Superior temporal gyrus (tissue), 1 donor: ENCODE measurements at regions not wholly inside any gene's neighbourhood (a gene's known extent, or its start where the extent isn't known, plus 50 kb on each side); places are given as distances from the start of the nearest gene placed in this dataset.

ENCODE experiments used
- DNase-seq: peaks from one replicate; pipeline ENCODE4 v3.0.0-alpha.2; 2016; ENCODE audit errors: extremely low spot score

GRCh38 chr19:30666301-30666803 lies 294.2 kb downstream of the ZNF536 start:
- DNase-seq, result peak; percentile 79

- DNase-seq, result no peak
These were observed 293.3 kb downstream of the ZNF536 start for GRCh38 chr19:30665449-30665848.

GRCh38 chr19:30663611-30664174 lies 291.5 kb downstream of the ZNF536 start:
- DNase-seq, result no peak

- peak; percentile 39 for DNase-seq
These were observed 290.2 kb downstream of the ZNF536 start for GRCh38 chr19:30662211-30662861.

- DNase-seq, result no peak
These were observed 287.5 kb downstream of the ZNF536 start for GRCh38 chr19:30659638-30660037.

- no peak for DNase-seq
These were observed 284.4 kb downstream of the ZNF536 start for GRCh38 chr19:30656520-30657100.

GRCh38 chr19:30653646-30654386 lies 281.6 kb downstream of the ZNF536 start:
- no peak for DNase-seq

- no peak for DNase-seq
These were observed 280.6 kb downstream of the ZNF536 start for GRCh38 chr19:30652751-30653150.

- no peak for DNase-seq
These were observed 279.5 kb downstream of the ZNF536 start for GRCh38 chr19:30651691-30652090.

- no peak for DNase-seq
These were observed 278.9 kb downstream of the ZNF536 start for GRCh38 chr19:30651066-30651465.

GRCh38 chr19:30649934-30650614 lies 277.9 kb downstream of the ZNF536 start:
- DNase-seq, result peak; percentile 93

GRCh38 chr19:30648866-30649862 lies 277.0 kb downstream of the ZNF536 start:
- DNase-seq, result peak; percentile 45

- DNase-seq, result peak; percentile 60
These were observed 275.9 kb downstream of the ZNF536 start for GRCh38 chr19:30647891-30648720.

- DNase-seq, result no peak
These were observed 274.6 kb downstream of the ZNF536 start for GRCh38 chr19:30646806-30647205.

- no peak for DNase-seq
These were observed 273.9 kb downstream of the ZNF536 start for GRCh38 chr19:30645946-30646577.

- no peak for DNase-seq
These were observed 268.2 kb downstream of the ZNF536 start for GRCh38 chr19:30640252-30640965.

GRCh38 chr19:30638889-30639288 lies 266.7 kb downstream of the ZNF536 start:
- DNase-seq, result no peak

- DNase-seq, result no peak
These were observed 265.7 kb downstream of the ZNF536 start for GRCh38 chr19:30637926-30638325.
